Sigmoid colon (tissue), 6 donors: ENCODE measurements at regions not wholly inside any gene's neighbourhood (a gene's known extent, or its start where the extent isn't known, plus 50 kb on each side); places are given as distances from the start of the nearest gene placed in this dataset.

ENCODE experiments used
- DNase-seq: peaks from one replicate; pipeline ENCODE4 v3.0.0-alpha.2; 2019
- H3K27ac ChIP-seq, 4 donors: fragments of 200-600 bp; sonication (generic); one replicate each; pipeline ENCODE4 v1.5.1; 2016 to 2019; ENCODE audit warnings: mild to moderate bottlenecking in 1 of 4
- H3K27me3 ChIP-seq, 3 donors: fragments of 200-600 bp; sonication (generic); one replicate each; pipeline ENCODE4 v1.5.1; 2019; ENCODE audit warnings: mild to moderate bottlenecking in 1 of 3
- H3K36me3 ChIP-seq, 4 donors: fragments of 200-600 bp; sonication (generic); one replicate each; pipeline ENCODE4 v1.5.1; 2016 to 2019
- H3K4me1 ChIP-seq, 4 donors: fragments of 200-600 bp; sonication (generic); one replicate each; pipeline ENCODE4 v1.5.1; 2017 to 2019
- H3K4me3 ChIP-seq, 4 donors: fragments of 200-600 bp; sonication (generic); one replicate each; pipeline ENCODE4 v1.5.1; 2017 to 2019; ENCODE audit warnings: mild to moderate bottlenecking in 2 of 4, moderate library complexity in 1 of 4
- H3K9me3 ChIP-seq, 4 donors: fragments of 200-600 bp in 3 of 4; sonication (generic) in 3 of 4; one replicate each; pipeline versions ENCODE4 v1.5.1 to v1.6.1; 2013 to 2019
- CTCF ChIP-seq, 4 experiments: fragments of 450-650 bp in 3 of 4; fragments of 200-600 bp in 1 of 4; IDR thresholded peaks; one replicate each; pipeline ENCODE4 v1.5.1; 2016 to 2019; ENCODE audit warnings: antibody characterized with exemption in 4 of 4, mild to moderate bottlenecking in 3 of 4, moderate library complexity in 2 of 4
- EP300 ChIP-seq, 4 donors: sonication (generic); formaldehyde crosslinking; IDR thresholded peaks; one replicate each; pipeline ENCODE4 v1.6.1; 2017; ENCODE audit warnings: antibody characterized with exemption in 4 of 4
- POLR2A ChIP-seq, 2 donors: fragments of 450-650 bp; IDR thresholded peaks; one replicate each; pipeline ENCODE4 v1.6.1; 2016; ENCODE audit warnings: antibody characterized with exemption in 2 of 2, mild to moderate bottlenecking in 2 of 2, moderate library complexity in 2 of 2
- POLR2AphosphoS5 ChIP-seq, 4 donors: sonication (generic); formaldehyde crosslinking; IDR thresholded peaks; one replicate each; pipeline ENCODE4 v1.6.1; 2017; ENCODE audit warnings: antibody characterized with exemption in 4 of 4
- WGBS, 2 donors: extraction: QIAGEN DNeasy Blood & Tissue Kit; methylation state at CpG; one replicate each; pipeline ENCODE4 v1.1.7; 2013; 5-methylcytosine and 5-hydroxymethylcytosine counted together
- intact Hi-C: fragments of 100-400 bp; cut with DNase I; formaldehyde crosslinking; loops from one replicate; pipeline ENCODE4 v1.15.1; 2023
- donor health status: healthy with polysubstance abuse.
- donor health status: healthy.

GRCh38 chr2:34552337-34552736 is 953.2 kb upstream of the FAM98A start:
- Histone ChIP-seq H3K36me3 (no peaks in the 10 kb centered on the region), H3K4me3 (no peak overlapping the region), H3K9me3 (peaks cover 0 to 2% (median 0%) of the 10 kb centered on the region in 4 donors), H3K4me1 (no peaks in the 10 kb centered on the region), H3K27me3 (no peaks in the 10 kb centered on the region), H3K27ac (no peak overlapping the region)
- no peak for DNase-seq
- TF ChIP-seq CTCF (IDR thresholded peaks at IDR 0.05) = no peak
- no peak for TF ChIP-seq POLR2AphosphoS5 (IDR thresholded peaks at IDR 0.05)
- no peak for TF ChIP-seq POLR2A (IDR thresholded peaks at IDR 0.05)
- TF ChIP-seq EP300 (IDR thresholded peaks at IDR 0.05) = no peak
- 92 to 97% methylated on average over 5 of the region's 5 CpGs for WGBS, 2 donors
- intact Hi-C loops = no loop called here

DNA sequence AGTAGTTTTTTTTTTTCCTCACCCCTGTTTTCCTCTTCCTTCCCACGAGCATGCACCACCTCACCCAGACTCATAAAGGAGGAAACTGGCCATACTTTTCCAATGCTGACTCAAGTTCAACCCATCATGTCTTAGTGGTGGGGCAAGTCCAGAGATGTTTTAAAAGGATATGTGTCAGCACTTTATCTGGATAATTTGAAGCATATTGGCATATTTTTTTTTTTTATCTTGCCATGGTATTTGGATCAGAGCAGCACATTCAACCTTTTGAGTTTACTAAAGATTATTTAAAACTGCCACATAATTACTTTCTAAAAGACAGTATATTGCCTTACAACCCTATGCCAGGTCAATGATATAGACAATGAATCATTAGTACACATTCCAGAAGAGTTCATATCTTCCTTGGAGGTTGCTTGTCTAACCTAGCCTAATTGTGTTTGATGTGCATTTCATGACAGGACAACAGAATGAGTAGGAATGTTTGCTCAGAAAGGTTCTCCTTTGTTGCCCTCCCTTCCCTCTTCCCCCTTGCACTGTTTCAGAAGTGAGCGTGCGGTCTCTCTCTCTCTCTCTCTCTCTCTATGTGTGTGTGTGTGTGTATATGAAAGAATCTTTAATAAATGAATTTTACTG is 950.7 kb upstream of the FAM98A start:
- 82 to 89% methylated on average over 3 of the region's 3 CpGs for whole genome bisulfite sequencing, 2 donors
- intact Hi-C loops = no loop called here
- Histone ChIP-seq H3K27me3 (no peaks in the 10 kb centered on the region), H3K4me1 (no peaks in the 10 kb centered on the region), H3K4me3 (no peak overlapping the region), H3K27ac (no peak overlapping the region), H3K9me3 (peaks cover 0 to 4% (median 0%) of the 10 kb centered on the region in 4 donors), H3K36me3 (no peaks in the 10 kb centered on the region)
- no peak for DNase-seq
- TF ChIP-seq POLR2A (IDR thresholded peaks at IDR 0.05) (no peak), EP300 (IDR thresholded peaks at IDR 0.05) (no peak), CTCF (IDR thresholded peaks at IDR 0.05) (no peak), POLR2AphosphoS5 (IDR thresholded peaks at IDR 0.05) (no peak)

- H3K4me3 ChIP-seq = no peak overlapping the region
- no peak for DNase-seq
- WGBS, 2 donors = 62 to 74% methylated on average over 3 of the region's 3 CpGs
These were observed 948.8 kb upstream of the FAM98A start for GRCh38 chr2:34547900-34548299.

DNA sequence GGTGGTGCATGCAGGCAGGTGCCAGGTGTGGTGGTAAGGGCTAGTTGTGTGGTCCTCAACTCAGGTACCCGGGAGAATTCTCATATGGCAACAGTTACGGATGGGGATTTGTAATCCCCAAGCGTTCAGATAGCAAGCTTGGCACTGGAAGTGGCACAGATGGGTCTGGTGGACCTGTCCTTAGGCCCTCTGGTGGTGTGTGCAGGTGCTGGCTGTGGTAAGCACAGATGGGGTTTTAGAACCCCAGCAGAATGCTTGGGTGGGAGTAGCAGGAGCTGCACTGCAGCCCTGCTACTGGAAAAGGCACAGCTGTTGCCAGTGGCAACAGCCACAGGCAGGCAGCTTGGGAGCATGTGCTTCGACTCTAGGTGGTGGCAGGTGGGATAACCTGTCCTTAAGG is 948.2 kb upstream of the FAM98A start:
- TF ChIP-seq POLR2AphosphoS5 (IDR thresholded peaks at IDR 0.05) = no peak
- TF ChIP-seq POLR2A (IDR thresholded peaks at IDR 0.05) = no peak
- TF ChIP-seq CTCF (IDR thresholded peaks at IDR 0.05) = no peak
- no peak for TF ChIP-seq EP300 (IDR thresholded peaks at IDR 0.05)
- 85 to 88% methylated on average over 4 of the region's 4 CpGs for WGBS, 2 donors
- no peaks in the 10 kb centered on the region for H3K36me3 ChIP-seq
- H3K4me1 ChIP-seq = no peaks in the 10 kb centered on the region
- H3K27ac ChIP-seq = no peak overlapping the region
- H3K27me3 ChIP-seq = no peaks in the 10 kb centered on the region
- no peak overlapping the region for H3K4me3 ChIP-seq
- intact Hi-C loops = no loop called here
- no peak for DNase-seq
- peaks cover 0 to 4% (median 0%) of the 10 kb centered on the region in 4 donors for H3K9me3 ChIP-seq

More at GRCh38 chr2:34547900-34548299, 948.8 kb upstream of the FAM98A start:
- no peaks in the 10 kb centered on the region for H3K4me1 ChIP-seq
- H3K27me3 ChIP-seq = no peaks in the 10 kb centered on the region
- no peaks in the 10 kb centered on the region for H3K36me3 ChIP-seq
- TF ChIP-seq EP300 (IDR thresholded peaks at IDR 0.05) (no peak), POLR2A (IDR thresholded peaks at IDR 0.05) (no peak), POLR2AphosphoS5 (IDR thresholded peaks at IDR 0.05) (no peak), CTCF (IDR thresholded peaks at IDR 0.05) (no peak)
- peaks cover 0 to 4% (median 0%) of the 10 kb centered on the region in 4 donors for H3K9me3 ChIP-seq
- no peak overlapping the region for H3K27ac ChIP-seq
- intact Hi-C loops = no loop called here
